MM.1S (cell line): ENCODE measurements at regions not wholly inside any gene's neighbourhood (a gene's known extent, or its start where the extent isn't known, plus 50 kb on each side); places are given as distances from the start of the nearest gene placed in this dataset.

Experiments used
- EZH2 ChIP-seq: fragments of 300-600 bp; sonication (generic); optimal IDR thresholded peaks from 2 replicates; pipeline ENCODE3; 2017; ENCODE audit warnings: low read depth, mild to moderate bottlenecking, antibody characterized with exemption, low read length, mixed read lengths
- TF ChIP-seq, protein P1 (sequence below): fragments of 300-600 bp; sonication (generic); IDR thresholded peaks from 2 replicates; pipeline ENCODE4 v1.5.1; 2016; ENCODE audit warnings: antibody characterized with exemption, low read length, mixed read lengths

- TF ChIP-seq, protein P1, sequence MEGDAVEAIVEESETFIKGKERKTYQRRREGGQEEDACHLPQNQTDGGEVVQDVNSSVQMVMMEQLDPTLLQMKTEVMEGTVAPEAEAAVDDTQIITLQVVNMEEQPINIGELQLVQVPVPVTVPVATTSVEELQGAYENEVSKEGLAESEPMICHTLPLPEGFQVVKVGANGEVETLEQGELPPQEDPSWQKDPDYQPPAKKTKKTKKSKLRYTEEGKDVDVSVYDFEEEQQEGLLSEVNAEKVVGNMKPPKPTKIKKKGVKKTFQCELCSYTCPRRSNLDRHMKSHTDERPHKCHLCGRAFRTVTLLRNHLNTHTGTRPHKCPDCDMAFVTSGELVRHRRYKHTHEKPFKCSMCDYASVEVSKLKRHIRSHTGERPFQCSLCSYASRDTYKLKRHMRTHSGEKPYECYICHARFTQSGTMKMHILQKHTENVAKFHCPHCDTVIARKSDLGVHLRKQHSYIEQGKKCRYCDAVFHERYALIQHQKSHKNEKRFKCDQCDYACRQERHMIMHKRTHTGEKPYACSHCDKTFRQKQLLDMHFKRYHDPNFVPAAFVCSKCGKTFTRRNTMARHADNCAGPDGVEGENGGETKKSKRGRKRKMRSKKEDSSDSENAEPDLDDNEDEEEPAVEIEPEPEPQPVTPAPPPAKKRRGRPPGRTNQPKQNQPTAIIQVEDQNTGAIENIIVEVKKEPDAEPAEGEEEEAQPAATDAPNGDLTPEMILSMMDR = no peak
- no peak for TF ChIP-seq EZH2
These were observed 97.7 kb upstream of the TMEM196 start for GRCh38 chr7:19871102-19871501.
